AG04449 (cell line): ENCODE measurements at regions not wholly inside any gene's neighbourhood (a gene's known extent, or its start where the extent isn't known, plus 50 kb on each side); places are given as distances from the start of the nearest gene placed in this dataset.

Experiments
- CTCF ChIA-PET: fragments of 350-600 bp; formaldehyde crosslinking; extraction: SDS; loops from one replicate; lab custom pipeline; 2021; ENCODE audit warnings: antibody characterized with exemption; lab: Yijun Ruan, JAX
- POLR2A ChIA-PET: fragments of 400-600, 350-600 bp; formaldehyde crosslinking; extraction: SDS; loops from one replicate; lab custom pipeline; 2020; ENCODE audit warnings: antibody characterized with exemption, inconsistent platforms; lab: Yijun Ruan, JAX
- DNase-seq: peaks from one replicate; pipeline ENCODE4 v3.0.0-alpha.2; 2010; ENCODE audit warnings: low read depth, low spot score
- H3K4me3 ChIP-seq: 2 replicates; pipeline ENCODE4 v1.5.1; 2011; ENCODE audit warnings: low read depth, mild to moderate bottlenecking, control low read depth, low read length
- CTCF ChIP-seq: IDR thresholded peaks from one replicate; pipeline ENCODE4 v1.5.1; 2011; ENCODE audit warnings: mild to moderate bottlenecking, moderate library complexity, low read length, control low read depth, inconsistent platforms; ENCODE audit not compliant: insufficient read depth; ENCODE audit errors: missing control alignments

DNA sequence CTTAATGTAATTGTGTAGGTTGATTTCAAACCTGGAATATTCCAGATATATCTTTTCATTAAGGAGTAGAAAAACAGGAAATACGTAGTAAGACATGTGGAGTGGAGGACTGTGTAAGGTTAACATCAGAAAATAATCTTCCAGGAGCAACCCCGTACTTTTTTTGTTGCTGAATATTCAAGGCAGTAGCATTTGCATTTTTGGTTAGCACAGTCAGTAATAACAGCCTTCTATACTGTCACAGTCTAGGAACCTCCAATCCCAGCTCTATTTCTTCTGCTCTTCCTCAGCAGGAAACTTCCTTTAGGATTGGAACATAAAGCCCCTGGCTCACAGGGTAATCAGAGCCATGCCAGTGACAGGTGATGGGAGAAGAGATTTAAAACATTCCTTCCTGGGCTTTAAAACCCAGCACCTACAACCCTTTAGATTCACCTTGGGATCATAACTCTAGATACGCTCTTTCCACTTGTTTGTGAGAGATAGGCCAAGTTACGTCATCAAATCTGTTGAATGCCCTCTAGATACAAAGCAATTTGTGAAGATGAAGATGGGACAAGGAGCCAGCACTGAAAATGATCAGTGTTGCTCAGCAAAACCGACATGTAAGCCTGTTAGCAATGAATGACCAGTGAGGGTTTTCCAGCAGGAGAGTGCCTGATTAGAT lies 248.5 kb upstream of the NPY start:
- DNase-seq = no peak
- ChIA-PET CTCF (no interaction called here), POLR2A (no interaction called here)
- H3K4me3 ChIP-seq = no peak overlapping the region
- no peak for TF ChIP-seq CTCF

DNA sequence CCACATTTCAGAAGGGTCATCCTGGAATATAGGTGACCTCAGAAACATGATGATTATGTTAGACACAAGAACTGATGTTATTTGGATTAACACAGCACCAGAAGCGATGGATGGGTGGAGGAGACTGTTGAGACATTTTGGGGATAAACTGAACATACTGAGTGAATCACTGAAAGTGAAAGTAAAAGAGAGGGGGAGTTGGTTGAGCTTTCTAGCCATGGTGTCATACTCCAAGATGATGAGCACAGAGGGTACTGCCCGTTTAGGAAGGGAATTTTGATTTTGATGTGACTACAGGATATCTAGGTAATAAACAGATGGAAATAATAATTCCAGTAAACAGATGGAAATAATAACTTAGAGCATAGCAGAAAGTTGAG lies 248.0 kb upstream of the NPY start:
- DNase-seq = no peak
- ChIA-PET CTCF (no interaction called here), POLR2A (interaction anchor here (0.6 kb wide), 1 partner anchor 125 kb away, joined by 3 read pairs; no protein-coding TSS in a partner anchor)
- no peak overlapping the region for H3K4me3 ChIP-seq
- no peak for TF ChIP-seq CTCF

GRCh38 chr7:24038993-24039392 lies 245.0 kb upstream of the NPY start:
- no peak for DNase-seq
- H3K4me3 ChIP-seq = no peak overlapping the region
- no peak for TF ChIP-seq CTCF
- ChIA-PET CTCF (no interaction called here), POLR2A (no interaction called here)

DNA sequence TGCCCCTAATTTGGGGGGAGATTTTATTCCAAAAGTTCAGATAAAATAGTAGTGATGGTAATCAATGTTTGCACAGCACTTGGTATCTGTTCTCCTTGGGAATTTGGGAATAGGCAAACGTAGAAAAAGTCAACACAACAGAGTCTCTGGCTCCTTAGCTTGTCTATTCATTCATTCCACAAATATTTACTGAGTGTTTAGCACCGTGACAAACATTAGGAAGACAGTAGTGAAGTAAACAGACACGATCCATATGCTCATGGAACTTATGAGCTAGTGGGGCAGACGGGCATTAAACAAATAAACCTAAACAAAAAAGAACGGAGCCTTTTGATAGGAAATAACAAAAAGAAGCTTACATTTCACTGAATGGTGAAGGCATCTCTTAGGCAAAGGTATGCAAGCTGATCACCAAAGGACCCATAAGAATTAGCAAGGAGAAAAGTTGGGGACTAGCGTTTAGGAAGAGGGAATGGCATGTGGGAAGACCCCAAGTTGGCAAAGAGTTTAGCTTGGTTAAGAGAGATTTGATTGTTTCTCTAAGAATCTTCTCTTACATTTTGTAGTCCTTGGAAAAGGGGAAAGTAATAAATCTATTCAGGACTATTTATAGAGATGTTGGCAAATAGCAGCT lies 243.9 kb upstream of the NPY start:
- ChIA-PET CTCF (no interaction called here), POLR2A (no interaction called here)
- no peak for TF ChIP-seq CTCF
- H3K4me3 ChIP-seq = no peak overlapping the region
- no peak for DNase-seq

- ChIA-PET CTCF (no interaction called here), POLR2A (no interaction called here)
- DNase-seq = no peak
- no peak overlapping the region for H3K4me3 ChIP-seq
- TF ChIP-seq CTCF = no peak
These were observed 242.0 kb upstream of the NPY start for GRCh38 chr7:24042028-24042427.

DNA sequence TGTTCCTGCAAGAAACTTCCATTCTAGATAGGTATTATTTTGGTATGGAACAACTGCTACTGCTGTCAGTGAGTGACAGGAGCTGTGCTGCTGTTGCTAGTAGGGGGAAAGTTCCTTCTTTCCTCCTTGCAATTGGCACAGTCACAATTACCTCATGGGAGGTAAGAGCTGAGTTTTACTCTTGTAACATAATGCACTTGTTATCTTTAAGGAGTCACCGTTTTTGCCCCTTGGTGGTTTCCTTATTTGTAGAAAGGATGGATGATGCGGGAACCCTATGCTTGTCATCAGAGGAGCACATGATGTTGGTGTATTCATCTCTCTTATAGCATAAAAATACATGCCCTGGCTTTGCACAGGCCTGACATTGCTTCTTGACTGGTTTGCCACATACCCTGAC lies 234.7 kb upstream of the NPY start:
- no peak overlapping the region for H3K4me3 ChIP-seq
- no peak for DNase-seq
- no peak for TF ChIP-seq CTCF
- ChIA-PET CTCF (no interaction called here), POLR2A (no interaction called here)
